Thymus (tissue), 11 donors: ENCODE measurements at regions not wholly inside any gene's neighbourhood (a gene's known extent, or its start where the extent isn't known, plus 50 kb on each side); places are given as distances from the start of the nearest gene placed in this dataset.

Experiments used
- DNase-seq, 9 donors: peaks; one replicate each; pipeline ENCODE4 v3.0.0-alpha.2; 2013; ENCODE audit warnings: low spot score in 9 of 9, low read depth in 6 of 9, missing footprints in 1 of 9
- H3K27ac ChIP-seq, 2 donors: one replicate each; pipeline ENCODE4 v1.5.1; 2013; ENCODE audit warnings: control low read depth in 1 of 2, low read depth in 1 of 2, low read length in 1 of 2, mild to moderate bottlenecking in 1 of 2, moderate library complexity in 1 of 2
- H3K27me3 ChIP-seq, 2 donors: one replicate each; pipeline ENCODE4 v1.5.1; 2013; ENCODE audit warnings: low read length in 1 of 2; ENCODE audit not compliant: control insufficient read depth in 2 of 2, insufficient read depth in 1 of 2
- H3K36me3 ChIP-seq, 2 donors: one replicate each; pipeline ENCODE4 v1.5.1; 2013; ENCODE audit warnings: low read length in 1 of 2, mild to moderate bottlenecking in 1 of 2, moderate library complexity in 1 of 2; ENCODE audit not compliant: control insufficient read depth in 2 of 2, insufficient read depth in 2 of 2
- H3K4me1 ChIP-seq, 2 donors: one replicate each; pipeline ENCODE4 v1.5.1; 2013; ENCODE audit warnings: low read length in 2 of 2; ENCODE audit not compliant: control insufficient read depth in 2 of 2, insufficient read depth in 2 of 2
- H3K4me3 ChIP-seq, 2 donors: one replicate each; pipeline ENCODE4 v1.5.1; 2013; ENCODE audit warnings: low read length in 2 of 2, control low read depth in 1 of 2, mild to moderate bottlenecking in 1 of 2
- H3K9me3 ChIP-seq, 2 donors: one replicate each; pipeline ENCODE4 v1.5.1; 2013; ENCODE audit warnings: low read length in 1 of 2, mild to moderate bottlenecking in 1 of 2; ENCODE audit not compliant: control insufficient read depth in 2 of 2, insufficient read depth in 1 of 2
- WGBS: extraction: QIAGEN DNeasy Blood & Tissue Kit; methylation state at CpG from one replicate; pipeline ENCODE4 v1.1.7; 2013; 5-methylcytosine and 5-hydroxymethylcytosine counted together
- donor health status: healthy.

GRCh38 chr9:16214677-16215352 lies 655.7 kb downstream of the BNC2 start:
- Histone ChIP-seq H3K4me1 (peaks cover 0 to 4% of the 10 kb centered on the region in 2 donors), H3K36me3 (no peaks in the 10 kb centered on the region), H3K4me3 (no peak overlapping the region), H3K27me3 (no peaks in the 10 kb centered on the region), H3K9me3 (peaks cover 0 to 4% of the 10 kb centered on the region in 2 donors), H3K27ac (peak overlapping the region in 1 of 2 donors; percentile 14)
- 90% methylated on average over 16 of the region's 16 CpGs for WGBS
- DNase-seq: no peak

- no peak overlapping the region for H3K27ac ChIP-seq
- 91% methylated on average over 6 of the region's 6 CpGs for WGBS
Observed at GRCh38 chr9:16215353-16215680, 655.2 kb downstream of the BNC2 start.

GRCh38 chr9:16217943-16218701 lies 652.3 kb downstream of the BNC2 start:
- H3K9me3 ChIP-seq: peaks cover 0 to 4% of the 10 kb centered on the region in 2 donors
- H3K27me3 ChIP-seq: no peaks in the 10 kb centered on the region
- 94% methylated on average over 22 of the region's 22 CpGs for WGBS
- DNase-seq: no peak
- H3K27ac ChIP-seq: no peak overlapping the region
- no peak overlapping the region for H3K4me3 ChIP-seq
- H3K4me1 ChIP-seq: peaks cover 0 to 4% of the 10 kb centered on the region in 2 donors
- no peaks in the 10 kb centered on the region for H3K36me3 ChIP-seq

More at GRCh38 chr9:16215353-16215680, 655.2 kb downstream of the BNC2 start:
- H3K4me3 ChIP-seq: no peak overlapping the region
- no peak for DNase-seq
- peaks cover 0 to 4% of the 10 kb centered on the region in 2 donors for H3K9me3 ChIP-seq
- no peaks in the 10 kb centered on the region for H3K27me3 ChIP-seq
- no peaks in the 10 kb centered on the region for H3K36me3 ChIP-seq
- peaks cover 0 to 4% of the 10 kb centered on the region in 2 donors for H3K4me1 ChIP-seq

GRCh38 chr9:16221366-16221765 lies 649.1 kb downstream of the BNC2 start:
- no peaks in the 10 kb centered on the region for H3K36me3 ChIP-seq
- no peak for DNase-seq
- H3K27me3 ChIP-seq: no peaks in the 10 kb centered on the region
- H3K4me3 ChIP-seq: no peak overlapping the region
- 58% methylated on average over 6 of the region's 6 CpGs for WGBS
- no peaks in the 10 kb centered on the region for H3K9me3 ChIP-seq
- no peak overlapping the region for H3K27ac ChIP-seq
- H3K4me1 ChIP-seq: no peaks in the 10 kb centered on the region

GRCh38 chr9:16221822-16222547 lies 648.5 kb downstream of the BNC2 start:
- 71% methylated on average over 3 of the region's 3 CpGs for WGBS
- Histone ChIP-seq H3K27me3 (no peaks in the 10 kb centered on the region), H3K9me3 (no peaks in the 10 kb centered on the region), H3K4me1 (no peaks in the 10 kb centered on the region), H3K27ac (no peak overlapping the region), H3K4me3 (no peak overlapping the region), H3K36me3 (no peaks in the 10 kb centered on the region)
- no peak for DNase-seq

GRCh38 chr9:16223074-16223871 lies 647.2 kb downstream of the BNC2 start:
- Histone ChIP-seq H3K36me3 (no peaks in the 10 kb centered on the region), H3K27me3 (no peaks in the 10 kb centered on the region), H3K27ac (no peak overlapping the region), H3K4me3 (no peak overlapping the region), H3K9me3 (no peaks in the 10 kb centered on the region), H3K4me1 (no peaks in the 10 kb centered on the region)
- DNase-seq: no peak
- 96% methylated on average over 17 of the region's 17 CpGs for WGBS

GRCh38 chr9:16230731-16231130 lies 639.7 kb downstream of the BNC2 start:
- Histone ChIP-seq H3K9me3 (peaks cover 1 to 16% of the 10 kb centered on the region in 2 donors), H3K27me3 (no peaks in the 10 kb centered on the region), H3K4me3 (no peak overlapping the region), H3K36me3 (no peaks in the 10 kb centered on the region), H3K4me1 (no peaks in the 10 kb centered on the region), H3K27ac (no peak overlapping the region)
- WGBS: 97% methylated on average over 10 of the region's 10 CpGs
- no peak for DNase-seq

GRCh38 chr9:16236311-16236710 lies 634.2 kb downstream of the BNC2 start:
- no peak overlapping the region for H3K4me3 ChIP-seq
- no peak overlapping the region for H3K27ac ChIP-seq
- WGBS: 95% methylated on average over 8 of the region's 8 CpGs
- H3K27me3 ChIP-seq: no peaks in the 10 kb centered on the region
- no peaks in the 10 kb centered on the region for H3K36me3 ChIP-seq
- H3K9me3 ChIP-seq: peaks cover 1 to 16% of the 10 kb centered on the region in 2 donors
- H3K4me1 ChIP-seq: no peaks in the 10 kb centered on the region
- DNase-seq: no peak
